H1 (cell line): ENCODE measurements at regions not wholly inside any gene's neighbourhood (a gene's known extent, or its start where the extent isn't known, plus 50 kb on each side); places are given as distances from the start of the nearest gene placed in this dataset.

Experiments used
- CTCF ChIA-PET: fragments of 300-600 bp; sonication (Branson Sonifier 250); formaldehyde crosslinking; loops from one replicate; lab custom pipeline; 2021; ENCODE audit not compliant: partially characterized antibody; lab: Charles Lee
- POLR2A ChIA-PET: fragments of 300-600 bp; sonication (Branson Sonifier 250); formaldehyde crosslinking; loops from one replicate; lab custom pipeline; 2021; ENCODE audit warnings: inconsistent platforms; ENCODE audit not compliant: partially characterized antibody; lab: Charles Lee
- DNase-seq, 2 experiments: peaks; one replicate each; pipeline versions ENCODE4 v3.0.0 to v3.0.0-alpha.2; 2010 to 2022; ENCODE audit warnings: low spot score in 2 of 2, low read depth in 1 of 2, mixed read lengths in 1 of 2
- FAIRE-seq: peaks from 2 replicates; lab custom pipeline; 2011; peaks lifted over from hg19 to GRCh38; lab: Jason Lieb, UNC
- H2AFZ ChIP-seq: 2 replicates; pipeline ENCODE4 v1.8.1; 2012; ENCODE audit warnings: low read length, inconsistent platforms
- H2AK5ac ChIP-seq: 2 replicates; pipeline ENCODE4 v1.6.1; 2013; ENCODE audit warnings: low read depth, low read length
- H2BK120ac ChIP-seq: replicated peaks from 2 replicates; pipeline ENCODE3; 2013; ENCODE audit warnings: low read depth, low read length, inconsistent platforms
- H2BK12ac ChIP-seq: 2 replicates; pipeline ENCODE4 v1.6.1; 2013; ENCODE audit warnings: low read depth, low read length
- H2BK15ac ChIP-seq: 2 replicates; pipeline ENCODE4 v1.6.1; 2013; ENCODE audit warnings: low read length
- H2BK20ac ChIP-seq: 2 replicates; pipeline ENCODE4 v1.6.1; 2013; ENCODE audit warnings: low read length
- H2BK5ac ChIP-seq: 2 replicates; pipeline ENCODE4 v1.6.1; 2013; ENCODE audit warnings: low read depth, low read length
- H3K14ac ChIP-seq: 2 replicates; pipeline ENCODE4 v1.6.1; 2013; ENCODE audit warnings: inconsistent platforms; ENCODE audit not compliant: insufficient read length
- H3K18ac ChIP-seq: 2 replicates; pipeline ENCODE4 v1.6.1; 2013; ENCODE audit warnings: low read length; ENCODE audit errors: extremely low read depth
- H3K23ac ChIP-seq: 2 replicates; pipeline ENCODE4 v1.6.1; 2013; ENCODE audit warnings: inconsistent platforms; ENCODE audit not compliant: insufficient read length
- H3K23me2 ChIP-seq: 2 replicates; pipeline ENCODE4 v1.6.1; 2013; ENCODE audit warnings: low read depth, low read length
- H3K27ac ChIP-seq: 2 replicates; pipeline ENCODE4 v1.6.1; 2011; ENCODE audit warnings: low read depth, low read length, inconsistent platforms
- H3K27me3 ChIP-seq, 4 experiments: replicated peaks in 1 of 4; 1 replicate in 1 of 4; 2 replicates in 3 of 4; pipeline versions ENCODE4 v1.6.1 to v1.8.1; 2011 to 2013; ENCODE audit warnings: low read length in 3 of 4, mild to moderate bottlenecking in 3 of 4, inconsistent platforms in 2 of 4, mixed read lengths in 2 of 4, moderate library complexity in 1 of 4; ENCODE audit not compliant: control insufficient read depth in 3 of 4, insufficient read depth in 3 of 4; ENCODE audit errors: extremely low read depth in 1 of 4
- H3K36me3 ChIP-seq, 4 experiments: 2 replicates each; pipeline versions ENCODE4 v1.6.1 to v1.8.1; 2011 to 2013; ENCODE audit warnings: mild to moderate bottlenecking in 4 of 4, low read length in 3 of 4, moderate library complexity in 2 of 4, control low read depth in 1 of 4, inconsistent platforms in 1 of 4; ENCODE audit not compliant: insufficient read depth in 4 of 4, control insufficient read depth in 2 of 4
- H3K4ac ChIP-seq: replicated peaks from 2 replicates; pipeline ENCODE3; 2013; ENCODE audit warnings: low read length, low read depth, mixed read lengths, inconsistent platforms; ENCODE audit not compliant: insufficient read length
- H3K4me1 ChIP-seq, 4 experiments: replicated peaks in 1 of 4; 1 replicate in 1 of 4; 2 replicates in 3 of 4; pipeline versions ENCODE4 v1.6.1 to v1.8.1; 2011 to 2013; ENCODE audit warnings: low read length in 3 of 4, inconsistent platforms in 2 of 4, mixed read lengths in 1 of 4; ENCODE audit not compliant: insufficient read depth in 4 of 4, control insufficient read depth in 3 of 4
- H3K4me2 ChIP-seq, 2 experiments: 2 replicates each; pipeline versions ENCODE4 v1.6.1 to v1.8.1; 2011 to 2013; ENCODE audit warnings: low read depth in 2 of 2, low read length in 2 of 2, control low read depth in 1 of 2, inconsistent platforms in 1 of 2, mild to moderate bottlenecking in 1 of 2; ENCODE audit not compliant: insufficient read depth in 1 of 2
- H3K4me3 ChIP-seq, 4 experiments: fragments of 200-600, 300-600 bp in 1 of 4; sonication (generic), shearing (Covaris generic), sonication (Bioruptor Twin) in 1 of 4; 2 replicates each; pipeline versions ENCODE4 v1.5.1 to v1.8.1; 2011 to 2016; ENCODE audit warnings: low read length in 4 of 4, low read depth in 3 of 4, control low read depth in 2 of 4, inconsistent platforms in 2 of 4, mild to moderate bottlenecking in 2 of 4, mixed read lengths in 1 of 4, moderate library complexity in 1 of 4; ENCODE audit not compliant: insufficient read depth in 2 of 4; ENCODE audit errors: extremely low read depth in 1 of 4
- H3K56ac ChIP-seq: replicated peaks from 2 replicates; pipeline ENCODE3; 2013; ENCODE audit warnings: low read depth, mild to moderate bottlenecking, mixed read lengths, low read length, inconsistent platforms; ENCODE audit not compliant: insufficient read length
- H3K79me1 ChIP-seq: 2 replicates; pipeline ENCODE4 v1.6.1; 2013; ENCODE audit warnings: low read depth, low read length, control low read depth
- H3K79me2 ChIP-seq, 2 experiments: 2 replicates each; pipeline versions ENCODE4 v1.6.1 to v1.8.1; 2012 to 2013; ENCODE audit warnings: low read length in 2 of 2, mild to moderate bottlenecking in 2 of 2, inconsistent platforms in 1 of 2; ENCODE audit not compliant: insufficient read depth in 2 of 2, control insufficient read depth in 1 of 2
- H3K9ac ChIP-seq, 4 experiments: replicated peaks in 1 of 4; 1 replicate in 1 of 4; 2 replicates in 3 of 4; pipeline versions ENCODE4 v1.6.1 to v1.8.1; 2011 to 2013; ENCODE audit warnings: low read depth in 3 of 4, low read length in 3 of 4, control low read depth in 2 of 4, mild to moderate bottlenecking in 2 of 4, moderate library complexity in 2 of 4, inconsistent platforms in 1 of 4; ENCODE audit errors: extremely low read depth in 1 of 4
- H3K9me3 ChIP-seq, 2 experiments: 2 replicates each; pipeline versions ENCODE4 v1.6.1 to v1.8.1; 2012 to 2013; ENCODE audit warnings: mild to moderate bottlenecking in 2 of 2, moderate library complexity in 2 of 2, control low read depth in 1 of 2, inconsistent platforms in 1 of 2, low read depth in 1 of 2, low read length in 1 of 2, mixed read lengths in 1 of 2; ENCODE audit not compliant: insufficient read depth in 2 of 2
- H4K20me1 ChIP-seq, 2 experiments: replicated peaks in 1 of 2; 2 replicates each; pipeline versions ENCODE3 to v1.8.1; 2011 to 2013; ENCODE audit warnings: inconsistent platforms in 2 of 2, low read length in 2 of 2, mild to moderate bottlenecking in 1 of 2; ENCODE audit not compliant: insufficient read depth in 2 of 2, control insufficient read depth in 1 of 2
- H4K5ac ChIP-seq: 2 replicates; pipeline ENCODE4 v1.6.1; 2013; ENCODE audit warnings: low read length, low read depth, mixed read lengths, inconsistent platforms; ENCODE audit not compliant: insufficient read length
- H4K8ac ChIP-seq: 2 replicates; pipeline ENCODE4 v1.8.0; 2013; ENCODE audit warnings: mild to moderate bottlenecking, moderate library complexity, low read length, inconsistent platforms; ENCODE audit not compliant: insufficient read depth; ENCODE audit errors: extremely low read depth
- H4K91ac ChIP-seq: replicated peaks from 2 replicates; pipeline ENCODE3; 2013; ENCODE audit warnings: low read length, mixed read lengths, inconsistent platforms; ENCODE audit not compliant: insufficient read length
- CBX5 ChIP-seq: fragments of 300-800, 300-1000 bp; sonication (generic); IDR thresholded peaks from 2 replicates; pipeline ENCODE4 v1.7.1; 2016; ENCODE audit warnings: antibody characterized with exemption, low read length, low read depth
- CEBPB ChIP-seq: IDR thresholded peaks from 2 replicates; pipeline ENCODE4 v1.6.1; 2012; ENCODE audit warnings: low read depth, low read length
- FOSL1 ChIP-seq: IDR thresholded peaks from 2 replicates; pipeline ENCODE4 v1.6.1; 2011; ENCODE audit warnings: mild to moderate bottlenecking, low read depth, low read length, moderate library complexity; ENCODE audit not compliant: insufficient read depth
- NRF1 ChIP-seq: IDR thresholded peaks from 2 replicates; pipeline ENCODE4 v1.6.1; 2011; ENCODE audit warnings: mild to moderate bottlenecking, low read depth, low read length, improper control_type of control experiment
- RNF2 ChIP-seq: fragments of 200-900, 300-1000 bp; sonication (generic); IDR thresholded peaks from 2 replicates; pipeline ENCODE4 v1.7.1; 2016; ENCODE audit warnings: borderline replicate concordance, low read depth, mild to moderate bottlenecking, antibody characterized with exemption, low read length; ENCODE audit not compliant: poor library complexity, severe bottlenecking; ENCODE audit errors: missing control alignments
- WGBS, 2 experiments: shearing (Covaris generic) in 1 of 2; methylation state at CpG; one replicate each; pipeline versions ENCODE4 v1.1.6 to v1.1.7; 2013 to 2015; ENCODE audit warnings: low lambda C conversion rate in 2 of 2, mixed read lengths in 2 of 2, inconsistent platforms in 1 of 2, low coverage in 1 of 2, missing lambda C conversion rate in 1 of 2; ENCODE audit not compliant: insufficient replicate concordance in 2 of 2, insufficient coverage in 1 of 2, insufficient read length in 1 of 2; ENCODE audit errors: extremely low coverage in 1 of 2, missing lambda C conversion rate in 1 of 2; 5-methylcytosine and 5-hydroxymethylcytosine counted together

GRCh38 chr6:167722634-167723309 lies 103.9 kb upstream of the AFDN start:
- H2AK5ac ChIP-seq: no peak overlapping the region
- no peak overlapping the region; the same call in 1 of the 2 replicates for H4K8ac ChIP-seq
- H3K9me3 ChIP-seq: no peaks in the 10 kb centered on the region
- no peak overlapping the region for H4K91ac ChIP-seq
- no peaks in the 10 kb centered on the region for H3K79me1 ChIP-seq
- no peak overlapping the region for H3K56ac ChIP-seq
- no peak overlapping the region; the same call in 1 of the 2 replicates for H3K18ac ChIP-seq
- H2BK15ac ChIP-seq: no peak overlapping the region
- no peak overlapping the region for H2AFZ ChIP-seq
- H3K4me2 ChIP-seq: no peak overlapping the region
- H3K4me1 ChIP-seq: no peaks in the 10 kb centered on the region; a peak in 1 of 7 replicates
- no peak overlapping the region for H2BK120ac ChIP-seq
- H4K20me1 ChIP-seq: no peaks in the 10 kb centered on the region
- H3K4ac ChIP-seq: no peak overlapping the region
- H3K27ac ChIP-seq: no peak overlapping the region
- no peak overlapping the region for H3K14ac ChIP-seq
- H2BK12ac ChIP-seq: no peak overlapping the region
- H3K23me2 ChIP-seq: no peaks in the 10 kb centered on the region
- no peaks in the 10 kb centered on the region for H3K27me3 ChIP-seq
- CTCF ChIA-PET: no interaction called here
- no peak overlapping the region for H2BK5ac ChIP-seq
- H4K5ac ChIP-seq: no peak overlapping the region
- FAIRE-seq: no peak
- POLR2A ChIA-PET: interaction anchor here (0.6 kb wide), 1 partner anchor 13 kb away, joined by 3 read pairs; no protein-coding TSS in a partner anchor
- no peak for TF ChIP-seq RNF2
- TF ChIP-seq CBX5: no peak
- 0 out of 2 replicates have a peak, but pooled peaks have one; percentile 5 for TF ChIP-seq CEBPB
- 0 out of 2 replicates have a peak, but pooled peaks have one; percentile 11 for TF ChIP-seq FOSL1
- TF ChIP-seq NRF1: no peak
- H2BK20ac ChIP-seq: no peak overlapping the region
- 90% methylated on average over 16 of the region's 21 CpGs; no CpG with 5 or more reads in 1 of the 2 experiments for WGBS, 2 experiments
- no peak overlapping the region for H3K23ac ChIP-seq
- no peak overlapping the region for H3K9ac ChIP-seq
- DNase-seq: no peak
- H3K4me3 ChIP-seq: no peak overlapping the region
- no peaks in the 10 kb centered on the region for H3K36me3 ChIP-seq
- H3K79me2 ChIP-seq: no peaks in the 10 kb centered on the region
